ENCODE measurements at regions not wholly inside any gene's neighbourhood (a gene's known extent, or its start where the extent isn't known, plus 50 kb on each side); places are given as distances from the start of the nearest gene placed in this dataset.

DNA sequence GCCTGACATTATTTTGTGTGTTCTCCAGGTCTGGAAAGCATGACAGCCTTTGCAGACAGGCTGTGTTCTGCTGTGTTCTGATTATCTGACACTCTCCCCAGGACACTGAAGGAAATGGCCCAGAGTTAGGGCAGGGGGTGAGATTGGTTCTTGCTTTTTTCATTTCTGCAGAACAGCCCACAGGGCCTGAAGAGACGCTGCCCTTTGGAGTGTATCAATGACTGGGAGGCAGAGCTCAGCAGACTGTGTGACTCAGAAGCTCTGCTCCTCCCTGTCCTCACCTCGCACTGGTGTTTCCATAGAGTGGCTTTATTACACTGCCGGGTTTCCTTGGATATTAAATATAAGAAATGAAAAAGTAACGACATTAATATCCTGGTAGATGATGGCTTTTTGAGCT lies 523.6 kb downstream of the NTRK3 start:
- TF ChIP-seq JUND (IDR thresholded peaks at IDR 0.05; ENCODE audit: low read depth) = no peak
- in situ Hi-C loops (cut with HindIII; ENCODE audit: low pct_unique_long_range_greater_than_20kb, low sequenced_read_pairs) = no loop called here
- no peak for DNase-seq (ENCODE audit: low read depth in 1 of 2, low spot score in 1 of 2)

DNA sequence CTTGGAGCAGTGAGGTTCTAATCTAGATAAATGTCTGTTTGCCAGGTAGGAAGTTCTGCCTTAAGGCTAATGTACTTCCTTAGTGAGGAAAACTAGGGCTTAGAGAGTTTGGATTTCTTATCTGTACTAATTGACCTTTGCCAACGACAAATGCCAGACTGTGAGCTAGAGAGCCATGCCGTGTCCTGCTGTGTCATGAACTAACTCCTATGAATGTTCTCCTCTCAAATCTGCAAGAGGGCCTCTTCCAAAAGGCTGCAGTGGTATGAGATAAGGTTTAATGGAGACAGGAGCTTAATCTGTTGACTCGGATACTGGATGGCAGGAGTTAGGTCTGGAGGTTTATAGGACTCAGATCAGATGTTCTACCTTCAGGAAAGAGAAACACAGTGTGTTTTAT lies 524.9 kb downstream of the NTRK3 start:
- DNase-seq (ENCODE audit: low read depth in 1 of 2, low spot score in 1 of 2) = no peak
- in situ Hi-C loops (cut with HindIII; ENCODE audit: low pct_unique_long_range_greater_than_20kb, low sequenced_read_pairs) = no loop called here
- no peak for TF ChIP-seq JUND (IDR thresholded peaks at IDR 0.05; ENCODE audit: low read depth)

DNA sequence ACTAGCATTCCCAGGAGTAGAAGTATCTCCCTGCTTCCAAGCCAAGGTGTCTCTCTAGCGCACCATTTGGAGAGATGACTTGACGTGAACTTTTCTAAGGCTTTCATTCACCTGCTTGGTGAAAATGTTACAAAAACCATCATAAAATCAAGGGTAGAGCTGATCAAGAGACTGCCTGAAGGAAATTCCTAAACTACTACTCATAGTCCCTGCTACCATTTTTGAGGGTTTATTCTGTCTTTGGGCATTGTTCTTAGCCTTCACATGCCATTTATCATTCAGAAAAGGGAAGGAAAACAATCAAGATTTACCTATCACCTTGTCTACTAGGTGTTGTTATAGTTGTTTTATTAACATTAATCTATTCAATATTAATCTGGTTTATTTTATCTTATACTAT lies 525.8 kb downstream of the NTRK3 start:
- DNase-seq (ENCODE audit: low read depth in 1 of 2, low spot score in 1 of 2) = no peak
- in situ Hi-C loops (cut with HindIII; ENCODE audit: low pct_unique_long_range_greater_than_20kb, low sequenced_read_pairs) = no loop called here
- no peak for TF ChIP-seq JUND (IDR thresholded peaks at IDR 0.05; ENCODE audit: low read depth)

DNA sequence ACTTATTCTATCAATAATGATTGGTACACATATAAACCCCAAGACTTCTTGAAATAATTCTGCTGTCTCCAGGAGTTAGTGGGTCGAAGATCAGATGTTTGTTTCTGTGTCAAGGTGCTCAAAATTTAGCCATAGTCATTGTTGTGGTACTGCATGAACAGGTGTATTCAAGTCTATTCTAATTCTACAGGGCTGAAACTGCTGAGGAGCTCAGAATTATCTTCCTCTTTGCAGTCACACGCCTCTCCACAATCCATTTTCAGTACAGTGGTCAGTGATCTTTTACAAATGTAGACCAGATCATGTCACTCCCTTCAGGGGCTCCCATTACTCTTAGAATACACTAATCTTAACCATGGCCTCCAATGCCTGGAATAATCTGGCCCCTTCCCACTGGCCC lies 527.5 kb downstream of the NTRK3 start:
- no peak for DNase-seq (ENCODE audit: low read depth in 1 of 2, low spot score in 1 of 2)
- in situ Hi-C loops (cut with HindIII; ENCODE audit: low pct_unique_long_range_greater_than_20kb, low sequenced_read_pairs) = no loop called here
- TF ChIP-seq JUND (IDR thresholded peaks at IDR 0.05; ENCODE audit: low read depth) = no peak

DNA sequence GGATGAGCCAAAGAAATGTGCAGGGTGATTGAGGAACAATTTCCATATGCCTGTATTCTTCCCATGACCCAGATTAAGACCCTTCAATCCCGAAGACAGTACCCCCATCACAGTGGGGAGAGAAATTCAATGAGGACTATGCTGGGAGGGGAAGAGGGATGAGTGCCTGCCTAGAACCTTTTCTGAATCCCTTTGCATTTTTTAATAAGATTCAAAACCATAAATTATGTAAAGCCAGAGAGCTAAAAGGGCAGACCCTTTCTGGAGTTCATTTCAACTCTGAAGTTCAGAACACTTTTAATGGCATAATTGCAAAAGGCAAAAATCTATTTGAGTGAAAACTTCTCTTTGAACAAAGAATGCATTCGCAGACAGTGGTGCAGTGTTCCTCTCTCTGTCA lies 529.5 kb downstream of the NTRK3 start:
- DNase-seq (ENCODE audit: low read depth in 1 of 2, low spot score in 1 of 2) = no peak
- no peak for TF ChIP-seq JUND (IDR thresholded peaks at IDR 0.05; ENCODE audit: low read depth)
- in situ Hi-C loops (cut with HindIII; ENCODE audit: low pct_unique_long_range_greater_than_20kb, low sequenced_read_pairs) = no loop called here

DNA sequence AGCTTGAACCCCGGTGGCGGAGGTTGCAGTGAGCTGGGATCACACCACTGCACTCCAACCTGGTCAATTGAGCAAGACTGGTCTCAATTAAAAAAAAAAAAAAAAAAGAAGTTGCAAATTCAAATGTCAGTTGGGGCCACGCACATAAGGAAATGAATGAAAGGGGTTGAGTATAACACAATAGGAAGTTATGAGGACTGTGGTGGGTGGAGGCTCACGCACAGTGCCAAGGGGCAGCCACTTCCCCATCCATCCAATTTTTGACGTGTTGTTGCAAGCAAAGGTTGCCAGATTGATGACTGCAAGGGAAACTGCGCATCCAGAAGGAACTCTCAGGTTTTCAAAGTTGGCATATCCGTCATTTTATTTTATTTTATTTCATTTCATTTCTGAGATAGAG lies 532.2 kb downstream of the NTRK3 start:
- TF ChIP-seq JUND (IDR thresholded peaks at IDR 0.05; ENCODE audit: low read depth) = no peak
- no peak for DNase-seq (ENCODE audit: low read depth in 1 of 2, low spot score in 1 of 2)
- in situ Hi-C loops (cut with HindIII; ENCODE audit: low pct_unique_long_range_greater_than_20kb, low sequenced_read_pairs) = no loop called here

DNA sequence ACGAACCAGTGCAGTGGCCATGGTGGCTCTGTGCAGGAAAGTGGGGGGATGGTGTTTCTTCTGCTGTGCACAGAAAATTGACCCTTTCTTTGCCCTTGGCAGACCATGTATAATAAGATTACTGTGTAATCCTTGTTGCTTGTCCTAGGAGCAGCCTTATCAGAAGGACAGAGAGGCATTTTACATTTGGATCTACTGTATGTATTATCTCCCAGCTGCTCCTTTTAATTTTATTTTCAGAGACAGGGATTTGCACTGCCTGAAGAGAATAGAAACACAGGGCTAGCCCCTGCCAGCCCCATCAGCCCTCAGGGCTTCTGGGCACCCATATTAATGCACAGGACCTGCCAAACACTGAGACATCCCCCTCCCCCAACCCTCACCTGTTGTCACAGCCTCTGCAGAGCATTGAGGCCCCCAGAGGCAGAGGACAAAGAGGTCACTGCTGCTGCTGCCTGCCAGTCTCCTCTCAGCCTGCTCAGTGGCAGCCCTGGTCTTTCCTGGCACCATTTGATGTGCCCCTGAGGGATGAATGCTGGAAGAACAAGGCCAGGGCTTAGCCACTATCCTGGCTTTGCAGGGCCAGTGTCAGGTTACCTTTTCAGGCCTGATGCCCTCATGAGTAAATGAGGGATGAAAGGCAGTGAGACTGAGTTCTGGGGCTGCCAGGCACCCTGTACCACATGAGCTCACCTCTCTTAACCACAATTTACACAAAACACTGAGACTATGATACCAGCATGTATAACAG lies 533.4 kb downstream of the NTRK3 start:
- in situ Hi-C loops (cut with HindIII; ENCODE audit: low pct_unique_long_range_greater_than_20kb, low sequenced_read_pairs) = no loop called here
- TF ChIP-seq JUND (IDR thresholded peaks at IDR 0.05; ENCODE audit: low read depth) = no peak
- DNase-seq (ENCODE audit: low read depth in 1 of 2, low spot score in 1 of 2) = no peak

DNA sequence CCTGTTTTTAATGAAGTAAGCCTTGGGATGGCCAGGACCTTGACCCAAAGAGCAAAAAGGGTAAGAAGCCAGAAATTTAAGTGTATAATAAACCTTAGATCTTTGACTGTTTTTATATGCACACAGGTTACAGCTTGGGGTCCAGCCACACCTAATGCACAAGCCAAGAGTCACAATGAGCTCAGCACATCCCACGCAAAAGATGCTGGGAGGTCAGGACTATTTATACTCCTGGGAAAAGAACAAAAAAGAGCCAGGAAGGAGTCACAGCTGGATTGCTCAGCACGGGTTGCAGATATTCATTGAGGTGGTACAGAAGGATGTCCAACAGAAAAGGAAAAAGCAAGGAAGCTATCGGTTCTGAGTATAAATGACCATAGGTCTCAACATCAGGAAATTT lies 536.3 kb downstream of the NTRK3 start:
- in situ Hi-C loops (cut with HindIII; ENCODE audit: low pct_unique_long_range_greater_than_20kb, low sequenced_read_pairs) = no loop called here
- TF ChIP-seq JUND (IDR thresholded peaks at IDR 0.05; ENCODE audit: low read depth) = no peak
- DNase-seq (ENCODE audit: low read depth in 1 of 2, low spot score in 1 of 2) = no peak

DNA sequence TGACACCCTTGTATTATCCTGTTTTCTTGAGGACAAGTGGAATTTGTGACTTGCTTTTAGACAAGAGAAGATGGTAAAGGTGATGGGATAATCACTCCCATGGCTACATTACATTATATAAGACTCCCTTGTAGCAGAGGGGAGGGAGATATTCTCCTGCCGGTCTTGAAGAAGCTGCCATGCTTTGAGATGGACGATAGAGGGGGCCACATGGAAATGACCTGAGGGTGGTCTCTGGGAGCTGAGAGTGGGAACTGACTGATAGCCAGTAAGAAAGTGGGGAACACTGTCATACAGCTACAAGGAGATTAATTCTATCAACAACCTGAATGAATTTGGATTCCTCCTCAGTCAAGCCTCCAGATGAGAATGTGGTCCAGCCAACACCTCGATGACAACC lies 540.1 kb downstream of the NTRK3 start:
- no peak for DNase-seq (ENCODE audit: low read depth in 1 of 2, low spot score in 1 of 2)
- in situ Hi-C loops (cut with HindIII; ENCODE audit: low pct_unique_long_range_greater_than_20kb, low sequenced_read_pairs) = no loop called here
- TF ChIP-seq JUND (IDR thresholded peaks at IDR 0.05; ENCODE audit: low read depth) = no peak

DNA sequence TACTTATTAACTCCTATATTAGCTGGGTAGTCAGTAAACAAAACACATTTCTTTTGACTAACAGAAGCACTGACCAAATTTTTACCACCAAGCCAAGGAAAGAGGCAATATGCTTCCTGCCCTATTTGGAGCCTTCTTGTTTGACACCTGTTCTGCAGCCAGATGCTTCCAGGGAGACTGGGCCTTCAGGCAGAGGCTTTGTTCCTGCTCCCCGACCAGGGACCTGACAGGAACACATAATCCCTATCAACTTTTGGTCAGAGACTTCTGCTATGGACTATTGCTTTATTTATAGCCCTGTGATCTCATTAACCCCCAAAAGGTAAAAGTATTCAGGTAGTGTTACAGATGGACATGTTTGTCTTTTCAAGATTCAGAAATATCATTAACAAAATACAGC lies 541.3 kb downstream of the NTRK3 start:
- in situ Hi-C loops (cut with HindIII; ENCODE audit: low pct_unique_long_range_greater_than_20kb, low sequenced_read_pairs) = no loop called here
- no peak for DNase-seq (ENCODE audit: low read depth in 1 of 2, low spot score in 1 of 2)
- TF ChIP-seq JUND (IDR thresholded peaks at IDR 0.05; ENCODE audit: low read depth) = no peak

DNA sequence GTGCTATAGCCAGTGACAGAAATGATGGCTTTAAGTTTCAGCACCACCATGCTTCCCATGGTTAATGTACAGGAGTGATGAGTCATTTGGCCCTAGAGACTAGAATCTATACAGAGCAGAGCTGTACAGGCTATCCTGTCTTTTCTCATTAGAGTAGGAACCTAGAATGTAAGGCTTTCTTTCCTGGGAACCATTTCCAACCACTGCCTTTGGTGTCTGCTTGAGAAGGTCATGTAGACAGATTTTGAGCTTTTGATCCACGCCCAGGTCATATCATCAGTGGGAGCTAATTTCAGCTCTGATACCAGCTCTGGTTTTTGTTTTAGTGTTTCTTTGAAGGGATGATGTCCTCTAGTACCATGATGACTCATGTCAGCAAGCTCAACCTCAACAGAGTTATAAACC lies 543.1 kb downstream of the NTRK3 start:
- in situ Hi-C loops (cut with HindIII; ENCODE audit: low pct_unique_long_range_greater_than_20kb, low sequenced_read_pairs) = no loop called here
- no peak for DNase-seq (ENCODE audit: low read depth in 1 of 2, low spot score in 1 of 2)
- no peak for TF ChIP-seq JUND (IDR thresholded peaks at IDR 0.05; ENCODE audit: low read depth)

DNA sequence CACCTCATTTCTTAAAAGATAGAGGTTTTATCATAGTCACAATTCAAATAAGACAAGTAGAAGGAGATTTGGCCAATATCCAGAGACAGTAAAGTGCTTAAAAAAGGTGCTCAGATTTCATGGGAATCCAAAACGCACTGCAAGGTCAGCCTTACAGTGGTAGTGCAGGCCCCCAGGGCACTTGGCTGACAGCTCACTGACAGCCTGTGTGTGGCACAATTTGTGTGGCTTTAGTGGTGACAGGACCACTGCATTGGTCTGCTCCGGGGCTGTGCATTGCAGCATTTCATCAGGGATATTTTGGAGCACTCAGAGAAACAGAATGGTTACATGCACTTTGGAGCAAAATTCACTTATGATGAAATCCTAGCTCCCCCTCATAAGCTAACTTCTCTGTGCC lies 544.3 kb downstream of the NTRK3 start:
- no peak for TF ChIP-seq JUND (IDR thresholded peaks at IDR 0.05; ENCODE audit: low read depth)
- in situ Hi-C loops (cut with HindIII; ENCODE audit: low pct_unique_long_range_greater_than_20kb, low sequenced_read_pairs) = no loop called here

DNA sequence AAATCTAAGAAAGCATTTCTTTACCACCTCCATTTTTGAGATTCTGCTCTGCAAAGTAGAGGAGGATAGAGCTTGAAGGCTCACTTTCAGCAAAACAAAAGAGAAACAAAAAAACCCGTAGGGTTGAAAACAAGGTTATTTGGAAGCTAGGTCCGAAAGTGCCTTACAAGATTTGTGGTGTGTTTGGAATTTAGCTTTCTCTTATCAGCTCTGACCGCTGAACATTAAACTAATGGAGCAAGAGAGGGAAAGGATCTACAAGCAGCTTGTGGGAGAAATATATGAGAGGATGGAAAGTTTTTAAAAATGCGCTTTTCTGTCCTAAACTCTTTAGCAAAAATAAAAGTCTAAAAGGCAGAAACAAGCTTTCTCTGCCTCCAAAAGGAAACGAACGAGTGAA lies 545.5 kb downstream of the NTRK3 start:
- TF ChIP-seq JUND (IDR thresholded peaks at IDR 0.05; ENCODE audit: low read depth) = no peak
- in situ Hi-C loops (cut with HindIII; ENCODE audit: low pct_unique_long_range_greater_than_20kb, low sequenced_read_pairs) = no loop called here
- no peak for DNase-seq (ENCODE audit: low read depth in 1 of 2, low spot score in 1 of 2)

More for the DNA sequence above, 544.3 kb downstream of the NTRK3 start:
- no peak for DNase-seq (ENCODE audit: low read depth in 1 of 2, low spot score in 1 of 2)

DNA sequence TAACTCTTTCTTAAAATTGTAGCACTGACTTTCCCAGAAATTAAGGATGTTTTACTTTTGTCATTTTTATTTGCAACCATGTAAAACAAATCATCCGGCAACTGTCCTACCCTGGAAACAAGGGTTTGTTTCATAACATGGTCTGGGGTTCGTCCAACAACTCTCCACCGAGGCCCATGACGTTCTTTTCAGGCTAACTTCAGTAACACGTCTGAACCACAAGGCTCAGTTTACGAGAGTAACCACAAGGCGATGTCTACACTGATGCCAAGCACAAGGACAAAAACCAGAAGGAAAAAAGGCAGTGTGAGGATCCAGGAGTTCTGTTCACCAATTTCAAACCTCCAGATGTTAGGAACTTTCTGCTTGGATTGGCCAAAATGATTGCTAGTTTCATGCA lies 546.1 kb downstream of the NTRK3 start:
- in situ Hi-C loops (cut with HindIII; ENCODE audit: low pct_unique_long_range_greater_than_20kb, low sequenced_read_pairs) = no loop called here
- TF ChIP-seq JUND (IDR thresholded peaks at IDR 0.05; ENCODE audit: low read depth) = no peak
- DNase-seq (ENCODE audit: low read depth in 1 of 2, low spot score in 1 of 2) = no peak
